ENCODE measurements at regions not wholly inside any gene's neighbourhood (a gene's known extent, or its start where the extent isn't known, plus 50 kb on each side); places are given as distances from the start of the nearest gene placed in this dataset.

DNA sequence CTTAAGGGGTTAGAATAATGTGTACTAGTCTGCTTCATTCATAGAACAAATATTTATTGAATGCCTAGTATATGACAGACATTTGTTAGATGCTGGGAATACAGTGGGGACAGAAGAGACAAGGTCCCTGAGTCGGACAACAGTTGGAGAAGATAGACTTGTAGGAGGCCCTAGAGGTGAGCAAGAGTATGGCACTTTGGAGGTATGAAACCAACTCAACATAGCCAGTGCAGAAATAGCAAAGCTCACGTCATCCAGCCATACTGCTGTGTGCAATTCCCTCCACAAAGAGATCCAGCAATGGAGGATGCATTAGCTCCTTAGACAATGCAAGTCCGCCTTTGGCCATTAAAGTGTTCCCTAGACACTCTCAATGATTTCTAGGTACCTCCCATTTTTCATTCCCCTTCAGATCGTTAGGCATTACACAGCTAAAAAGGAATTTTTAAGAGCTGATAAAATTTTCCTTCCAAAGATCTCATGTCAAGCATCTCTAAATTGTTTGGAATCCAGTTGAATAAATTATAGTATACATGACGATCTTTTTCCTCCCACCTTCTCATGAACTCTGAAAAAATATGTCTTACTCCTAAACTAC is 1949.6 kb upstream of the WWC1 start:
- no peaks in the 10 kb centered on the region for H3K79me2 ChIP-seq (ENCODE audit: insufficient read depth)
- H3K27ac ChIP-seq = no peak overlapping the region
- H3K9ac ChIP-seq = no peak overlapping the region

GRCh38 chr5:166342402-166342801 is 1949.0 kb upstream of the WWC1 start:
- no peak overlapping the region for H3K4me2 ChIP-seq (ENCODE audit: unreplicated experiment)
- no peak for DNase-seq
- WGBS, 2 experiments (ENCODE audit: low coverage in 1 of 2, low lambda C conversion rate in 2 of 2, missing lambda C conversion rate in 2 of 2) = 4 to 13% methylated on average over 3 of the region's 3 CpGs

More for the DNA sequence above, 1949.6 kb upstream of the WWC1 start:
- Histone ChIP-seq H3K4me2 (ENCODE audit: unreplicated experiment) (no peak overlapping the region), H2AFZ (no peak overlapping the region), H3K4me3 (no peak overlapping the region), H3K9me2 (ENCODE audit: insufficient read depth) (no peaks in the 10 kb centered on the region), H3K27me3 (replicated peaks; ENCODE audit: insufficient read depth) (no peaks in the 10 kb centered on the region), H3K36me3 (ENCODE audit: low read depth) (no peaks in the 10 kb centered on the region), H3K9me3 (ENCODE audit: low read depth) (no peaks in the 10 kb centered on the region), H3F3A (ENCODE audit: insufficient read depth) (no peaks in the 10 kb centered on the region), H4K20me1 (ENCODE audit: insufficient read depth) (no peaks in the 10 kb centered on the region), H3K4me1 (ENCODE audit: insufficient read depth) (no peaks in the 10 kb centered on the region)
- WGBS, 2 experiments (ENCODE audit: low coverage in 1 of 2, low lambda C conversion rate in 2 of 2, missing lambda C conversion rate in 2 of 2) = 15 to 21% methylated on average over 5 of the region's 5 CpGs
- TF ChIP-seq EZH2phosphoT487 (IDR thresholded peaks at IDR 0.05; ENCODE audit: insufficient read depth, low read depth) = no peak
- TF ChIP-seq EZH2 (IDR thresholded peaks at IDR 0.05; ENCODE audit: insufficient read depth, poor library complexity, severe bottlenecking) = no peak
- DNase-seq = no peak
- in situ Hi-C loops (cut with MboI) = no loop called here

DNA sequence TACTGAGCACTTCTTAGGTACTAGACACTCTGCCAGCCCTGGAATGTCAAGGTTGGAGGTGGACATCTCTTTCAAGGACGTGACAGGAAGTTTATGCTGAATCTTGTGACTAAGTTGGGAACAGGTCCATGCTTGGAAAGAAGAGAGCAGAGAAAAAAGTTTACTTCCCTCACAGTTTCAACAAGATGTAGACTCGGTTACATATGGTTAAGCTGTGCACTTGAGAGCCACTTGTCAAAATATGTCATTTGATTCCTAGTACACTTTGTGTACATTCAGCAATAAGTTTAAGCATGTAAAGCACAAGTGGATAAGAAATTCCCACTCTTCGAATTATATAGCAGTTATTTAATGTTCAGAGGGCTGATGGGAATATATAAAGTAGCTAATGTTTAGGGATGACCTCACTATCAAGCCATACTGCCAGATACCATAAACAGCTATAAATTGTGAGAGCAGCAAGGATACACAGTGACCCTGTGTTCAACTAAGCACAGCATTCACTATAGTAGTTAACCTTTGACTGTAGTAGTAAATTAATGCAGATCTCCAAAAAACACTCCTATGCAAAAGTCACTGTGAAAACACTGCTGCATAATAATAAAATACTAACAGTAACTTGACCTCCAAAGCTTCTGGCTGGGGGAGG is 1944.6 kb upstream of the WWC1 start:
- Histone ChIP-seq H4K20me1 (ENCODE audit: insufficient read depth) (no peaks in the 10 kb centered on the region), H3K27ac (no peak overlapping the region), H3K4me1 (ENCODE audit: insufficient read depth) (no peaks in the 10 kb centered on the region), H3K4me3 (no peak overlapping the region), H3F3A (ENCODE audit: insufficient read depth) (no peaks in the 10 kb centered on the region), H3K9me2 (ENCODE audit: insufficient read depth) (no peaks in the 10 kb centered on the region), H3K4me2 (ENCODE audit: unreplicated experiment) (no peak overlapping the region), H3K36me3 (ENCODE audit: low read depth) (no peaks in the 10 kb centered on the region), H2AFZ (no peak overlapping the region), H3K79me2 (ENCODE audit: insufficient read depth) (no peaks in the 10 kb centered on the region), H3K27me3 (replicated peaks; ENCODE audit: insufficient read depth) (no peaks in the 10 kb centered on the region), H3K9ac (no peak overlapping the region), H3K9me3 (ENCODE audit: low read depth) (no peaks in the 10 kb centered on the region)
- TF ChIP-seq EZH2 (IDR thresholded peaks at IDR 0.05; ENCODE audit: insufficient read depth, poor library complexity, severe bottlenecking) = no peak
- no peak for TF ChIP-seq EZH2phosphoT487 (IDR thresholded peaks at IDR 0.05; ENCODE audit: insufficient read depth, low read depth)
- DNase-seq = no peak
- 5 to 9% methylated on average over 3 of the region's 3 CpGs for WGBS, 2 experiments (ENCODE audit: low coverage in 1 of 2, low lambda C conversion rate in 2 of 2, missing lambda C conversion rate in 2 of 2)
- in situ Hi-C loops (cut with MboI) = no loop called here

More at GRCh38 chr5:166342402-166342801, 1949.0 kb upstream of the WWC1 start:
- Histone ChIP-seq H3K9ac (no peak overlapping the region), H3K27ac (no peak overlapping the region), H2AFZ (no peak overlapping the region), H3K27me3 (replicated peaks; ENCODE audit: insufficient read depth) (no peaks in the 10 kb centered on the region), H3K9me2 (ENCODE audit: insufficient read depth) (no peaks in the 10 kb centered on the region), H4K20me1 (ENCODE audit: insufficient read depth) (no peaks in the 10 kb centered on the region), H3K4me1 (ENCODE audit: insufficient read depth) (no peaks in the 10 kb centered on the region), H3F3A (ENCODE audit: insufficient read depth) (no peaks in the 10 kb centered on the region), H3K9me3 (ENCODE audit: low read depth) (no peaks in the 10 kb centered on the region), H3K36me3 (ENCODE audit: low read depth) (no peaks in the 10 kb centered on the region), H3K79me2 (ENCODE audit: insufficient read depth) (no peaks in the 10 kb centered on the region), H3K4me3 (no peak overlapping the region)
- in situ Hi-C loops (cut with MboI) = no loop called here
- TF ChIP-seq EZH2phosphoT487 (IDR thresholded peaks at IDR 0.05; ENCODE audit: insufficient read depth, low read depth) (no peak), EZH2 (IDR thresholded peaks at IDR 0.05; ENCODE audit: insufficient read depth, poor library complexity, severe bottlenecking) (no peak)

- no peaks in the 10 kb centered on the region for H4K20me1 ChIP-seq (ENCODE audit: insufficient read depth)
- H3F3A ChIP-seq (ENCODE audit: insufficient read depth) = no peaks in the 10 kb centered on the region
- no peaks in the 10 kb centered on the region for H3K9me3 ChIP-seq (ENCODE audit: low read depth)
- in situ Hi-C loops (cut with MboI) = no loop called here
- no peak overlapping the region for H2AFZ ChIP-seq
- WGBS, 2 experiments (ENCODE audit: low coverage in 1 of 2, low lambda C conversion rate in 2 of 2, missing lambda C conversion rate in 2 of 2) = 0 to 8% methylated on average over 1 of the region's 1 CpG
- H3K4me3 ChIP-seq = no peak overlapping the region
- no peak for DNase-seq
- no peak overlapping the region for H3K4me2 ChIP-seq (ENCODE audit: unreplicated experiment)
- TF ChIP-seq EZH2 (IDR thresholded peaks at IDR 0.05; ENCODE audit: insufficient read depth, poor library complexity, severe bottlenecking) (no peak), EZH2phosphoT487 (IDR thresholded peaks at IDR 0.05; ENCODE audit: insufficient read depth, low read depth) (no peak)
- no peaks in the 10 kb centered on the region for H3K4me1 ChIP-seq (ENCODE audit: insufficient read depth)
- H3K79me2 ChIP-seq (ENCODE audit: insufficient read depth) = no peaks in the 10 kb centered on the region
- H3K27ac ChIP-seq = no peak overlapping the region
- no peak overlapping the region for H3K9ac ChIP-seq
- H3K36me3 ChIP-seq (ENCODE audit: low read depth) = no peaks in the 10 kb centered on the region
- H3K27me3 ChIP-seq (replicated peaks; ENCODE audit: insufficient read depth) = no peaks in the 10 kb centered on the region
- no peaks in the 10 kb centered on the region for H3K9me2 ChIP-seq (ENCODE audit: insufficient read depth)
These were observed 1942.4 kb upstream of the WWC1 start for GRCh38 chr5:166349046-166349445.
